K562 (cell line): ENCODE measurements at regions not wholly inside any gene's neighbourhood (a gene's known extent, or its start where the extent isn't known, plus 50 kb on each side); places are given as distances from the start of the nearest gene placed in this dataset.

Experiments used
- ATAC-seq: fragments of 200-7000 bp; cut with Tn5 transposase; 3 replicates; pipeline ENCODE4 v1.9.1; 2020; ENCODE audit warnings: moderate library complexity
- BruUV-seq: library from RNA; stranded (reverse); fragments of 400-500 nt; replicated peaks from 2 replicates; lab custom pipeline; 2021; lab: Mats Ljungman, UMichigan
- CTCF ChIA-PET: fragments of 300-600 bp; formaldehyde crosslinking; extraction: SDS; loops from one replicate; lab custom pipeline; 2021; ENCODE audit warnings: low intra/inter-chr PET ratio; lab: Yijun Ruan, JAX
- POLR2A ChIA-PET: fragments of 300-600, 350-650 bp; sonication (Branson Sonifier 250); formaldehyde crosslinking; extraction: SDS; loops from one replicate; lab custom pipeline; 2021; ENCODE audit warnings: antibody characterized with exemption, inconsistent platforms; lab: Yijun Ruan, JAX
- DNase-seq, 4 experiments: peaks; one replicate each; pipeline versions ENCODE4 v3.0.0 to v3.0.0-alpha.2; 2011 to 2018; ENCODE audit warnings: low spot score in 3 of 4, mixed read lengths in 3 of 4; ENCODE audit errors: extremely low read depth in 1 of 4
- FAIRE-seq: peaks from 2 replicates; lab custom pipeline; 2011; peaks lifted over from hg19 to GRCh38; lab: Jason Lieb, UNC
- H2AFZ ChIP-seq: 2 replicates; pipeline ENCODE4 v1.6.0; 2011; ENCODE audit warnings: low read depth, low read length, control low read depth, inconsistent platforms
- H3K27ac ChIP-seq: fragments of 200-600 bp; 3 replicates; pipeline ENCODE4 v1.8.0; 2011; ENCODE audit warnings: low read depth, mild to moderate bottlenecking, control low read depth, inconsistent platforms, low read length, moderate library complexity, mixed read lengths; ENCODE audit errors: extremely low read depth
- H3K27me3 ChIP-seq, 2 experiments: fragments of 300-600 bp in 1 of 2; 2 replicates in 1 of 2; 3 replicates in 1 of 2; pipeline versions ENCODE4 v1.6.0 to v1.8.0; 2011; ENCODE audit warnings: inconsistent platforms in 2 of 2, low read length in 2 of 2, mild to moderate bottlenecking in 1 of 2, mixed read lengths in 1 of 2, moderate library complexity in 1 of 2; ENCODE audit not compliant: control insufficient read depth in 2 of 2, insufficient read depth in 2 of 2
- H3K36me3 ChIP-seq: fragments of 300-600 bp; 3 replicates; pipeline ENCODE4 v1.8.0; 2011; ENCODE audit warnings: mild to moderate bottlenecking, low read length, inconsistent platforms; ENCODE audit not compliant: control insufficient read depth, insufficient read depth
- H3K4me1 ChIP-seq, 2 experiments: fragments of 200-600 bp in 1 of 2; replicated peaks in 1 of 2; 2 replicates in 1 of 2; 3 replicates in 1 of 2; pipeline versions ENCODE4 v1.5.1 to v1.8.0; 2011; ENCODE audit warnings: inconsistent platforms in 2 of 2, low read length in 2 of 2, mild to moderate bottlenecking in 1 of 2, mixed read lengths in 1 of 2, moderate library complexity in 1 of 2; ENCODE audit not compliant: control insufficient read depth in 2 of 2, insufficient read depth in 2 of 2
- H3K4me2 ChIP-seq: 2 replicates; pipeline ENCODE4 v1.6.1; 2011; ENCODE audit warnings: low read length, control low read depth, inconsistent platforms, mixed read lengths; ENCODE audit not compliant: insufficient read depth
- H3K4me3 ChIP-seq: fragments of 200-600 bp; sonication (generic), shearing (Covaris generic); 2 replicates; pipeline ENCODE4 v1.5.1; 2016; ENCODE audit warnings: control low read depth, inconsistent platforms
- H3K79me2 ChIP-seq: fragments of 200-600 bp; 3 replicates; pipeline ENCODE4 v1.8.0; 2011; ENCODE audit warnings: low read length, inconsistent platforms; ENCODE audit not compliant: control insufficient read depth, insufficient read depth
- H3K9ac ChIP-seq, 2 experiments: 2 replicates each; pipeline versions ENCODE4 v1.6.0 to v1.6.1; 2011; ENCODE audit warnings: low read depth in 2 of 2, low read length in 2 of 2, control low read depth in 1 of 2, inconsistent platforms in 1 of 2, mild to moderate bottlenecking in 1 of 2, mixed read lengths in 1 of 2; ENCODE audit not compliant: insufficient read depth in 1 of 2
- H3K9me1 ChIP-seq: one replicate; pipeline ENCODE4 v1.6.0; 2011; ENCODE audit warnings: inconsistent platforms, mild to moderate bottlenecking, low read length, moderate library complexity; ENCODE audit not compliant: control insufficient read depth, insufficient read depth
- H3K9me3 ChIP-seq: replicated peaks from 2 replicates; pipeline ENCODE4 v1.5.1; 2011; ENCODE audit warnings: low read depth, low read length, inconsistent platforms; ENCODE audit not compliant: control insufficient read depth, insufficient read depth
- H4K20me1 ChIP-seq: replicated peaks from 2 replicates; pipeline ENCODE4 v1.6.1; 2011; ENCODE audit warnings: low read length, inconsistent platforms, mixed read lengths; ENCODE audit not compliant: control insufficient read depth, insufficient read depth
- CBX1 ChIP-seq: sonication (generic); IDR thresholded peaks from 2 replicates; pipeline ENCODE4 v1.6.1; 2016; ENCODE audit warnings: antibody characterized with exemption, low read depth, mild to moderate bottlenecking
- CBX2 ChIP-seq: fragments of 200-600 bp; sonication (generic); IDR thresholded peaks from one replicate; pipeline ENCODE4 v1.6.1; 2012; ENCODE audit warnings: mild to moderate bottlenecking, low read length, inconsistent platforms; ENCODE audit not compliant: insufficient read depth, poor library complexity, severe bottlenecking
- CHD1 ChIP-seq: fragments of 200-600 bp; sonication (generic); IDR thresholded peaks from one replicate; pipeline ENCODE4 v1.6.1; 2012; ENCODE audit warnings: mild to moderate bottlenecking, moderate library complexity, low read length, inconsistent platforms
- DEAF1 ChIP-seq: fragments of 450-650 bp; formaldehyde crosslinking; IDR thresholded peaks from 2 replicates; pipeline ENCODE4 v1.4.0; 2020; ENCODE audit warnings: mild to moderate bottlenecking, moderate library complexity
- E4F1 ChIP-seq: fragments of 250-450 bp; sonication (Bioruptor Pico); IDR thresholded peaks from 2 replicates; pipeline ENCODE4 v1.5.0; 2021; ENCODE audit warnings: mild to moderate bottlenecking, borderline replicate concordance
- GATA2 ChIP-seq: sonication (generic); formaldehyde crosslinking; IDR thresholded peaks from 2 replicates; pipeline ENCODE4 v1.4.0; 2020; ENCODE audit warnings: mild to moderate bottlenecking, missing genetic modification reagents
- GTF2F1 ChIP-seq: IDR thresholded peaks from 2 replicates; pipeline ENCODE4 v1.6.1; 2011; ENCODE audit warnings: low read depth, low read length, improper control_type of control experiment
- KDM5B ChIP-seq: fragments of 200-600 bp; sonication (generic); IDR thresholded peaks from 2 replicates; pipeline ENCODE4 v1.6.1; 2012; ENCODE audit warnings: low read depth, mild to moderate bottlenecking, moderate library complexity, low read length, control low read depth, inconsistent platforms; ENCODE audit not compliant: insufficient replicate concordance
- MNT ChIP-seq, 2 experiments: fragments of 450-650 bp; conservative IDR thresholded peaks; 2 replicates each; pipeline ENCODE4 v1.6.1; 2017; ENCODE audit warnings: mild to moderate bottlenecking in 2 of 2, moderate library complexity in 2 of 2
- NFE2L1 ChIP-seq: fragments of 450-650 bp; IDR thresholded peaks from 2 replicates; pipeline ENCODE4 v1.6.1; 2016; ENCODE audit warnings: missing genetic modification characterization, low read depth, mild to moderate bottlenecking, missing compliant biosample characterization, moderate library complexity, borderline replicate concordance
- SFPQ ChIP-seq: fragments of 200-400 bp; formaldehyde crosslinking; IDR thresholded peaks from 2 replicates; pipeline ENCODE4 v1.6.1; 2017; ENCODE audit warnings: mild to moderate bottlenecking, low read depth, low read length, moderate library complexity
- ZNF695 ChIP-seq: fragments of 450-650 bp; formaldehyde crosslinking; IDR thresholded peaks from 2 replicates; pipeline ENCODE4 v1.4.0; 2020; ENCODE audit warnings: mild to moderate bottlenecking, moderate library complexity
- WGBS: fragments of 100-300 bp; shearing (Covaris generic); methylation state at CpG from one replicate; pipeline ENCODE4 v1.1.6; 2016; ENCODE audit warnings: low coverage, mixed read lengths; ENCODE audit not compliant: insufficient coverage; ENCODE audit errors: missing lambda C conversion rate; 5-methylcytosine and 5-hydroxymethylcytosine counted together
- in situ Hi-C: fragments of 300-500 bp; cut with MboI; formaldehyde crosslinking; loops from 4 replicates; pipeline ENCODE4 v1.15.0; 2018; ENCODE audit warnings: inconsistent platforms, mixed read lengths
- intact Hi-C: fragments of 100-400 bp; cut with micrococcal nuclease; formaldehyde crosslinking; loops from 2 replicates; pipeline ENCODE4 v1.14.2; 2022
- TF ChIP-seq, protein P1 (sequence below): fragments of 200-800 bp; sonication (Bioruptor generic); IDR thresholded peaks from 2 replicates; pipeline ENCODE4 v1.6.1; 2017; ENCODE audit warnings: missing genetic modification characterization, missing compliant biosample characterization

- Histone ChIP-seq H4K20me1 (no peaks in the 10 kb centered on the region), H3K9ac (no peak overlapping the region), H3K27me3 (no peaks in the 10 kb centered on the region), H2AFZ (no peak overlapping the region), H3K36me3 (no peaks in the 10 kb centered on the region), H3K4me1 (no peaks in the 10 kb centered on the region), H3K4me2 (no peak overlapping the region), H3K4me3 (no peak overlapping the region), H3K9me3 (no peaks in the 10 kb centered on the region), H3K9me1 (no peaks in the 10 kb centered on the region), H3K79me2 (no peaks in the 10 kb centered on the region), H3K27ac (no peak overlapping the region)
- no TSS peak for BruUV-seq
- 9% methylated on average over 1 of the region's 1 CpG for WGBS
- DNase-seq (no peak), ATAC-seq (no peak), FAIRE-seq (no peak)
- CTCF ChIA-PET, result no interaction called here
- POLR2A ChIA-PET, result no interaction called here
- intact Hi-C loops, result no loop called here
- TF ChIP-seq, protein P1, sequence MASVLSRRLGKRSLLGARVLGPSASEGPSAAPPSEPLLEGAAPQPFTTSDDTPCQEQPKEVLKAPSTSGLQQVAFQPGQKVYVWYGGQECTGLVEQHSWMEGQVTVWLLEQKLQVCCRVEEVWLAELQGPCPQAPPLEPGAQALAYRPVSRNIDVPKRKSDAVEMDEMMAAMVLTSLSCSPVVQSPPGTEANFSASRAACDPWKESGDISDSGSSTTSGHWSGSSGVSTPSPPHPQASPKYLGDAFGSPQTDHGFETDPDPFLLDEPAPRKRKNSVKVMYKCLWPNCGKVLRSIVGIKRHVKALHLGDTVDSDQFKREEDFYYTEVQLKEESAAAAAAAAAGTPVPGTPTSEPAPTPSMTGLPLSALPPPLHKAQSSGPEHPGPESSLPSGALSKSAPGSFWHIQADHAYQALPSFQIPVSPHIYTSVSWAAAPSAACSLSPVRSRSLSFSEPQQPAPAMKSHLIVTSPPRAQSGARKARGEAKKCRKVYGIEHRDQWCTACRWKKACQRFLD, result no peak
- no peak for TF ChIP-seq DEAF1 (CRISPR knock-in tag)
- no peak for TF ChIP-seq CBX1
- TF ChIP-seq GTF2F1, result no peak
- no peak for TF ChIP-seq SFPQ
- TF ChIP-seq CHD1, result no peak
- TF ChIP-seq E4F1, result no peak
- TF ChIP-seq CBX2, result no peak
- TF ChIP-seq MNT (conservative IDR thresholded peaks at IDR 0.05), result no peak
- TF ChIP-seq ZNF695 (CRISPR knock-in tag), result no peak
- no peak for TF ChIP-seq GATA2 (CRISPR knock-in tag)
- TF ChIP-seq KDM5B, result no peak
- TF ChIP-seq NFE2L1 (tag), result no peak
- in situ Hi-C loops, result no loop called here
These were observed 176.0 kb upstream of the TMCO5A start for GRCh38 chr15:37758412-37758811.
